Body of pancreas (tissue), 4 donors: ENCODE measurements at regions not wholly inside any gene's neighbourhood (a gene's known extent, or its start where the extent isn't known, plus 50 kb on each side); places are given as distances from the start of the nearest gene placed in this dataset.
"Not testable (repeated sequence)": the region's sequence is repeated elsewhere in the genome, so short reads cannot be mapped to it uniquely, and the experiment has no call there.

Experiments
- ATAC-seq: fragments of 150-250 bp; one replicate; pipeline ENCODE4 v1.9.1; 2016
- DNase-seq, 4 donors: peaks; one replicate each; pipeline ENCODE4 v3.0.0-alpha.2; 2019
- H3K27ac ChIP-seq, 4 donors: fragments of 200-600 bp; sonication (generic); 1 replicate in 3 of 4; 2 replicates in 1 of 4; pipeline versions ENCODE4 v1.5.1 to v1.6.1; 2016 to 2019; ENCODE audit warnings: mild to moderate bottlenecking in 1 of 4, mixed read lengths in 1 of 4, moderate library complexity in 1 of 4
- H3K27me3 ChIP-seq, 2 donors: fragments of 200-600 bp; sonication (generic); one replicate each; pipeline ENCODE4 v1.6.0; 2016; ENCODE audit warnings: mild to moderate bottlenecking in 1 of 2
- H3K36me3 ChIP-seq, 2 donors: fragments of 200-600 bp; sonication (generic); replicated peaks in 1 of 2; 2 replicates each; pipeline ENCODE4 v1.5.1; 2016; ENCODE audit warnings: low read depth in 2 of 2; ENCODE audit not compliant: insufficient read depth in 1 of 2
- H3K4me1 ChIP-seq: fragments of 200-600 bp; sonication (generic); one replicate; pipeline ENCODE4 v1.6.0; 2016
- H3K4me3 ChIP-seq, 2 donors: fragments of 200-600 bp; sonication (generic); 1 replicate in 1 of 2; 2 replicates in 1 of 2; pipeline ENCODE4 v1.5.1; 2016 to 2019
- H3K9me3 ChIP-seq, 3 donors: fragments of 200-600 bp; sonication (generic); 1 replicate in 2 of 3; 2 replicates in 1 of 3; pipeline ENCODE4 v1.5.1; 2016
- CTCF ChIP-seq, 7 experiments: fragments of 450-650 bp in 4 of 7; fragments of 200-600 bp in 3 of 7; sonication (generic) in 3 of 7; IDR thresholded peaks; one replicate each; pipeline ENCODE4 v1.5.1; 2016 to 2019; ENCODE audit warnings: antibody characterized with exemption in 7 of 7
- POLR2A ChIP-seq, 3 donors: fragments of 450-650 bp; IDR thresholded peaks; one replicate each; pipeline ENCODE4 v1.6.1; 2016; ENCODE audit warnings: antibody characterized with exemption in 3 of 3, mild to moderate bottlenecking in 2 of 3
- WGBS, 2 donors: methylation state at CpG; one replicate each; pipeline ENCODE4 v1.1.5; 2017; 5-methylcytosine and 5-hydroxymethylcytosine counted together
- intact Hi-C: fragments of 100-400 bp; cut with DNase I; formaldehyde crosslinking; loops from one replicate; pipeline ENCODE4 v1.15.1; 2023

GRCh38 chr10:37534166-37534565, 323.2 kb downstream of the ZNF248 start:
- Histone ChIP-seq H3K4me1 (no peaks in the 10 kb centered on the region), H3K36me3 (no peaks in the 10 kb centered on the region), H3K27ac (no peak overlapping the region), H3K4me3 (no peak overlapping the region), H3K27me3 (no peaks in the 10 kb centered on the region), H3K9me3 (no peaks in the 10 kb centered on the region)
- intact Hi-C loops: no loop called here
- WGBS, 2 donors: 62 to 71% methylated on average over 3 of the region's 3 CpGs
- DNase-seq (no peak), ATAC-seq (no peak)
- no peak for TF ChIP-seq POLR2A (IDR thresholded peaks at IDR 0.05)
- TF ChIP-seq CTCF (IDR thresholded peaks at IDR 0.05): no peak

GRCh38 chr10:37525410-37525809, 332.0 kb downstream of the ZNF248 start:
- TF ChIP-seq CTCF (IDR thresholded peaks at IDR 0.05): peak in 6 of 7 experiments; percentile 13 to 45 (median 34)
- ATAC-seq, H3K27ac ChIP-seq, H3K4me3 ChIP-seq, intact Hi-C loops, H3K4me1 ChIP-seq, H3K9me3 ChIP-seq, H3K27me3 ChIP-seq, H3K36me3 ChIP-seq: not testable (repeated sequence)
- 14 to 17% methylated on average over 2 of the region's 2 CpGs for WGBS, 2 donors
- peak in 1 of 4 donors; percentile 3 for DNase-seq

- intact Hi-C loops: no loop called here
- Histone ChIP-seq H3K27ac (no peak overlapping the region), H3K27me3 (no peaks in the 10 kb centered on the region), H3K9me3 (no peaks in the 10 kb centered on the region), H3K4me1 (no peaks in the 10 kb centered on the region), H3K4me3 (no peak overlapping the region), H3K36me3 (no peaks in the 10 kb centered on the region)
- 41 to 49% methylated on average over 2 of the region's 2 CpGs for WGBS, 2 donors
- DNase-seq (no peak), ATAC-seq (no peak)
- no peak for TF ChIP-seq POLR2A (IDR thresholded peaks at IDR 0.05)
Observed at GRCh38 chr10:37520488-37520887, 336.9 kb downstream of the ZNF248 start.

GRCh38 chr10:37510520-37510919, 346.9 kb downstream of the ZNF248 start:
- ATAC-seq, DNase-seq, H3K27ac ChIP-seq, H3K4me1 ChIP-seq, intact Hi-C loops, H3K36me3 ChIP-seq, H3K9me3 ChIP-seq, H3K27me3 ChIP-seq, H3K4me3 ChIP-seq: not testable (repeated sequence)
- 69 to 75% methylated on average over 3 of the region's 3 CpGs for WGBS, 2 donors

GRCh38 chr10:37496061-37496460, 361.3 kb downstream of the ZNF248 start:
- ATAC-seq: no peak
- TF ChIP-seq POLR2A (IDR thresholded peaks at IDR 0.05): no peak
- no peak for TF ChIP-seq CTCF (IDR thresholded peaks at IDR 0.05)
- H3K9me3 ChIP-seq: no peaks in the 10 kb centered on the region
- intact Hi-C loops: no loop called here
- no peaks in the 10 kb centered on the region for H3K36me3 ChIP-seq
- 66 to 71% methylated on average over 3 of the region's 3 CpGs for WGBS, 2 donors
- no peaks in the 10 kb centered on the region for H3K4me1 ChIP-seq
- no peaks in the 10 kb centered on the region for H3K27me3 ChIP-seq
- DNase-seq: no peak
- no peak overlapping the region for H3K27ac ChIP-seq
- no peak overlapping the region for H3K4me3 ChIP-seq

- 29 to 48% methylated on average over 1 of the region's 1 CpG for WGBS, 2 donors
- intact Hi-C loops: no loop called here
- H3K27ac ChIP-seq: no peak overlapping the region
- ATAC-seq (no peak), DNase-seq (no peak)
- H3K27me3 ChIP-seq: no peaks in the 10 kb centered on the region
- TF ChIP-seq CTCF (IDR thresholded peaks at IDR 0.05) (peak in 2 of 7 experiments; percentile 14 to 20), POLR2A (IDR thresholded peaks at IDR 0.05) (no peak)
- no peaks in the 10 kb centered on the region for H3K36me3 ChIP-seq
- no peaks in the 10 kb centered on the region for H3K9me3 ChIP-seq
- no peak overlapping the region for H3K4me3 ChIP-seq
- no peaks in the 10 kb centered on the region for H3K4me1 ChIP-seq
Observed at GRCh38 chr10:37495415-37495814, 362.0 kb downstream of the ZNF248 start.

GRCh38 chr10:37493185-37493796, 364.1 kb downstream of the ZNF248 start:
- intact Hi-C loops, ATAC-seq, H3K36me3 ChIP-seq, H3K27me3 ChIP-seq, H3K9me3 ChIP-seq, H3K27ac ChIP-seq, H3K4me1 ChIP-seq, DNase-seq, H3K4me3 ChIP-seq: not testable (repeated sequence)
- 42 to 71% methylated on average over 3 of the region's 3 CpGs for WGBS, 2 donors
